Islet precursor cell (in vitro differentiated cells): ENCODE measurements at regions not wholly inside any gene's neighbourhood (a gene's known extent, or its start where the extent isn't known, plus 50 kb on each side); places are given as distances from the start of the nearest gene placed in this dataset.
A peak's percentile ranks its signal among the peaks of the same experiment; 100 is the strongest.
"Not testable (repeated sequence)": the region's sequence is repeated elsewhere in the genome, so short reads cannot be mapped to it uniquely, and the experiment has no call there.

Experiments
- DNase-seq: peaks from one replicate; pipeline ENCODE4 v3.0.0-alpha.2; 2018

GRCh38 chr12:126952096-126953007 lies 1314.6 kb upstream of the TMEM132C start:
- peak; percentile 76 for DNase-seq

DNA sequence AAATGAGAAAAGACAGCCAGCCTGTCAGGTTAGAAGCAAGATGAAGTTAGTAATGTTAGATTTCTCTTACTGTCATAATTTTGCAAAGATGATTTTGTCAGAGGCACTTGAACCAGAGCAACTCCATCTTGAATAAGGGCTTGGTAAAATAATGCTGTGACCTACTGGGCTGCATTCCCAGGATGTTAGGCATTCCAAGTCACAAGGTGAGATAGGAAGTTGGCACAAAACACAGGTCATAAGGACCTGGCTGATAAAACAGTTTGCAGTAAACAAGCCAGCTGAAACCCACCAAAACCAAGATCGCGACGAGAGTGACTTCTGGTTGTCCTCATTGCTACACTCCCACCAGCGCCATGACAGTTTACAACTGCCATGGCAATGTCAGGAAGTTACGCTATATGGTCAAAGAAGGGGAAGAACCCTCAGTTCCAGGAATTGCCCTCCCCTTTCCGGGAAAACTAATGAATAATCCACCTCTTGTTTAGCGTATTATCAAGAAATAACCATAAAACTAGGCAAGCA lies 1313.5 kb upstream of the TMEM132C start:
- DNase-seq, result no peak

- no peak for DNase-seq
Observed at GRCh38 chr12:126960221-126960620, 1306.7 kb upstream of the TMEM132C start.

GRCh38 chr12:126960709-126961108 lies 1306.3 kb upstream of the TMEM132C start:
- no peak for DNase-seq

DNA sequence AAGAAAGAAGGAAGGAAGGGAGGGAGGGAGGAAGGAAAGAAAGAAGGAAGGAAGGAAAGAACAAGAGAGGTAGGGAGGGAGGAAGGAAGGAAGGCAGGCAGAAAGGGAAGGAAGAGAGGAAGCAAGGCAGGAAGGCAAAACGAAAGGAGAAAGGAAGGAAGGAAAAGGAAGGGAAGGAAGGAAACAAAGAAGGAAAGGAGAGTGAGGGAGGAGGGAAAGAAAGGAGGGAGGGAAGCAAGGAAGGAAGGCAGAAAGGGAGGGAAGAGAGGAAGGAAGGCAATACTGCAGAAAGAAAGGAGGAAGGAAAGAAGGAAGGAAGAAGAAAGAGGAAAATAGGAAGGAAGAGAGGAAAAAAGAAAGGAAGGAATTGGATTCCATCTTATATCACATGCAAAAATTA lies 1303.1 kb upstream of the TMEM132C start:
- no peak for DNase-seq

- DNase-seq, result no peak
Observed at GRCh38 chr12:126966498-126966897, 1300.5 kb upstream of the TMEM132C start.

DNA sequence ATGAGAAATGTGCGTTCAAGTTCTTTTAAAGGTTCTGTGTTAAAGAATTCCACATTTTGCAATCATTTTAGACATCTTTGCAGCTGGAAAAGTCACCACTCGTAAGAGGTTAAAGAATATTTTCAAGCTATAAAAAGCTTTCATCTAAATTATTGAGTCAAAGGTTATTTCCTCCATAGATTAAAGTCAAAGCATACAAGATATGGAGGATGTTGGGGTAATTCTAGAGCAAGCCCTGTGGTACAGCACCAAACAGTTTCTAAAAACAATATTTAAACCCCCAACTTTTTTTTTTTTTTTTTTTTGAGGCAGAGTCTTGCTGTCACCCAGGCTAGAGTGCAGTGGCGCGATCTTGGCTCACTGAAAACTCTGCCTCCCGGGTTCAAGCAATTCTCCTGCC lies 1299.8 kb upstream of the TMEM132C start:
- DNase-seq, result no peak

DNA sequence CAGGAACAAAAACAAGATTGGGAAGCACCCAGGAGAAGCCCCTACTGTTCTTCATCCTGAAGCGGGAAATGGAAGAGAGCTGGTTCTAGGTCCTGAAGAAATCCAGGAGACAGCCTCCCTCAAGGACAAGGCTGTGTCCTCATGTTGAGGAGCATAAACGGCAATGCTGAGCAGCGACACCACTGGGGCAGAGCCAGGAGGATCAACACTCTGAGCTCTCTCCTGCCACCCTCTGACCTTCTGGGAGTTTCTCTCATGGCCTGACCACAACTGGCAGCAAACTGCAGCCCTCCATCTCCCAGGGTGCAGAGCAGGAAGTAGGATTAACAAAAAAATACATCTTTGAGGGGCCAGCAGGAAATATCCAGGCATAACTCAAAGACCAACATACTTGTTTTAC lies 1292.2 kb upstream of the TMEM132C start:
- peak; percentile 64 for DNase-seq

DNA sequence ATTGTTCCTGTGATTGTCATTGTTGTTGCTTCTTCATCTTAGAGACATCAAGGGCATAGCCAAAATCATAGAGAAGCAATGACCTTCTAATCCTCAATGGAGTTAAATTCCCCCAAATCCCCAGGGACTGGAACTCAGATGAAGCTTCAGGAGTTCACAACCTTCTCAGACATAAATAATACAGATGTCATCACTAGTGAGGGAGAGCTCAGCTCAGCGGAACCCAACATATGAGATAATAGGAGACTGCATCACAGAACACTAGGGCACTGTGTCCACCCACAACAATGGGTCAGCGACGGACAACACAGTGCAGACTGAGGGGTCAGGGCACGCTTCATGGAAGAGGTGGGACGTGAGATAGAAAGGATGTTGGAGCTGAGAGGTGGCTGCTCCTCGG lies 1290.4 kb upstream of the TMEM132C start:
- DNase-seq, result no peak

DNA sequence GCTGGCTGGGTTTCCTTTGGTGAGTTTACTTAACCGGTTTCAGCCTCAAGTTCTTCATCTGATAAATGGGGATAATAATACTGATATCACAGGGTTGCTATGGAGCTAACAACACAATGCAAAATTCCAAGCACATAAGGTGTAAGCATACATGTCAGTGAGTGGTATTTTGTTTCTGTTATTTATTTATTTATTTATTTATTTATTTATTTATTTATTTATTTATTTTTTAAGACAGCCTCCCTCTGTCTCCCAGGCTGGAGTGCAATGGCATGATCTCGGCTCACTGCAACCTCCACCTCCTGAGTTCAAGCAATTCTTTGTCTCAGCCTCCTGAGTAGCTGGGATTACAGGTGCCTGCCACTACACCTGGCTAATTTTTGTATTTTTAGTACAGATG lies 1287.4 kb upstream of the TMEM132C start:
- DNase-seq, result not testable (repeated sequence)

DNA sequence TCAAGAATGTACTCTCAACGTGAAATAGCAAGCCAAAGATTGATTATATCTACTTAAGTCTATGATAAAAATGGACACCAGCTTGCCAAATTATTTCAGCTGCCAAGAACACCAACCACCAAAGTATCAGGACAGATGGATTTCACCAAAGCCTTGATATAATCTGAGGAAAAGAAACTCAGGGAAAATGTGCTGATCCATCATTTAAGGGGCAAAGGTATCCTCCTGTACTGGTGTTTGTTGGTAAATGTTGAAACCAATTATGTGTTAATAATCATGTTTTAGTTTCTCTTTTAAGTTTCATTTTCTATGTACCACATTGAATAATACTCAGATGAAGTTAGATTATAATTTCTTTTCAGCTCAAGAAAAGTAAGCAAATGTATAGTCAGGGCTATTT lies 1284.3 kb upstream of the TMEM132C start:
- DNase-seq, result no peak

DNA sequence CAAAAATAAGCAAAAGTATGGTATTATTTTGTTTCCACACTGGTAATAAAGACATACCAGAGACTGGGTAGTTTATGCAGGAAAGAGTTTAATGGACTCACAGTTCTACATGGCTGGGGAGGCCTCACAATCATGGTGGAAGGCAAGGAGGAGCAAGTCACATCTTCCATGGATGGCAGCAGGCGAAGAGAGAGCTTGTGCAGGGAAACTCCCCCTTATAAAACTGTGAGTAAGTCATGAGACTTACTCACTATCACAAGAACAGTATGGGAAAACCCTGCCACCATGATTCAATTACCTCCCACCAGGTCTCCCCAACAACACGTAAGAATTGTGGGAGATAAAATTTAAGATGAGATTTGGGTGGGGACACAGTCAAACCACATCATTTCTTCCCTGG lies 1283.2 kb upstream of the TMEM132C start:
- DNase-seq, result not testable (repeated sequence)

DNA sequence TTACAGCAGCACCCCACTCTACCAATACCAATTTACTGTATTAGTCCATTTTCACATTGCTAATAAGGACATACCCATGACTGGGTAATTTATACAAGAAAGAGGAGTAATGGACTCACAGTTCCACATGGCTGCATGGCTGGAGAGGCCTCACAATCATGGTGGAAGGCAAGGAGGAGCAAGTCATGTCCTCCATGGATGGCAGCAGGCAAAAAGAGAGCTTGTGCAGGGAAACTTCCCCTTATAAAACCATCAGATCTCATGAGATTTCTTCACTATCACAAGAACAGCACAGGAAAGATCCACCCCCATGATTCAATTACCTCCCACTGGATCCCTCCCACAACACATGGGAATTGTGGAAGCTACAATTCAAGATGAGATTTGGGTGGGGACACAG lies 1281.3 kb upstream of the TMEM132C start:
- not testable (repeated sequence) for DNase-seq

- no peak for DNase-seq
Observed at GRCh38 chr12:126989532-126989931, 1277.4 kb upstream of the TMEM132C start.

GRCh38 chr12:126993898-126994297 lies 1273.1 kb upstream of the TMEM132C start:
- no peak for DNase-seq

DNA sequence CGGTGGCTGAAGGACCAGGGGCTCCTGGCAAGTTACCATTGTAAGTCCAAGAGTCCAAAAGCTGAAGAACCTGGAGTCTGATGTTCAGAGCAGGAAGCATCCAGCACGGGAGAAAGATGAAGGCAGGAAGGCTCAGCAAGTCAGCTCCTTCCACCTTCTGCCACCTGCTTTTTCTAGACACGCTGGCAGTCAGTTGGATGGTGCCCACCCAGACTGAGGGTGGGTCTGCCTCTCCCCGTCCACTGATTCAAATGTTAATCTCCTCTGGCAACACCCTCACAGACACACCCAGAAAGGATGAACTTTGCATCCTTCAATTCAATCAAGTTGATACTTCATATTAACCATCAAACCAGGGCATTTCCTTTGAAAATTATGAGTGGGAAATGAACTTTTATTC lies 1272.4 kb upstream of the TMEM132C start:
- no peak for DNase-seq

DNA sequence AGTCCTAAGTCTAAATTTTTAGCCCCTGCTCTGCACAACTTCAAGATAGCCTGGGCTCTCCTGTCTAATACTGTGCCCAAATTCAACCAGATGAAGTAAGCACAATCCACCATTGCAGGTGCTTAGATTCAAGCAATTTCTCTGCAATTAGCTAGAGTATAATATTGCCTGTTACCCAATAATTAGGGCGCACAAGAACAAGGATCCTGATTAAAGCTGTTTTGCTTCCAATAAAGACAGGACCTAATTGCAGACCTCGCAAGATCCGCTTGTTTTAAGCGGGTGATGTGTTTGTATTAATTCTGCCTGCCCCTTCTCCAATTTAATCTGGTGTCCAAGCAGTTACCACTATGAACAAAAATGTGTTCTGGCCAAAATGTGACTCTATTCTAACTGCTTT lies 1268.9 kb upstream of the TMEM132C start:
- no peak for DNase-seq

- DNase-seq, result peak; percentile 81
Observed at GRCh38 chr12:126998747-126999285, 1268.2 kb upstream of the TMEM132C start.

DNA sequence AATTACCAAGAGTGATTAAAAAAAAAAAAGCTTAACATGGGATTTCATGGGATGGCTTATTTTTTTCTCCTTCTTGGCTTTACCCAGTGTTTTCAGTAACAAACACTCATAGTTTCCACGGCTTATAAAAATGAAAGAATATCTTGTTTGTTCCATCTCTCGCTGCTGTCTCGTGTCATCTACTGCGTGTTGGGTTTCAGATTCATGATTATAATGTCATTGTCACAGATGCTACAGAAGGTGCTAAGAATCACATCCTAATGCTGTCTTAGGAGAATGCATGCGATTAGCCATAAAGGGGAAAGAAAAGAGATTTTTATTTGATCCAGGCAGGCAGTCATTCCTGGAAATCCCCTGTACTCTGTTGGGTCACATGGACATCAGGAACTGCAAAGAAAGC lies 1267.6 kb upstream of the TMEM132C start:
- no peak for DNase-seq

GRCh38 chr12:127005406-127005805 lies 1261.6 kb upstream of the TMEM132C start:
- no peak for DNase-seq

DNA sequence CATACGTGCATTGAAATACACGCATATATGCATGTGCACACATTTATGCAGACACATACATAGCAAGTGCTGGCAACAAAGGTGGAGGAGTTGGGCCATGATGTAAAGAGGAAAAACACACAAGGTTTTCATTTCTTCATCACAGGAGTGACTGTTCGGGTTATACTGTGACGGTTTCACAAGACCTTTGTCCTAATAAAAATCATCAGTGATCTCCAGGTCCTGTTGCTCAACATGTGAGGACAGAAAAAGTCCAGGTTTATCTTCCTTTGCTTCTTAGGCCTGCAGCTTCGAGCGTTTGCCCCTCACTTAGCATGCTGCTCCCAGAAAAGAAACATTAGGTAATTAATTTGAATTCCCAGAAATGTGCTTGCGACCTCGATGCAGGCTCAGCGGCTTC lies 1260.0 kb upstream of the TMEM132C start:
- DNase-seq, result no peak

DNA sequence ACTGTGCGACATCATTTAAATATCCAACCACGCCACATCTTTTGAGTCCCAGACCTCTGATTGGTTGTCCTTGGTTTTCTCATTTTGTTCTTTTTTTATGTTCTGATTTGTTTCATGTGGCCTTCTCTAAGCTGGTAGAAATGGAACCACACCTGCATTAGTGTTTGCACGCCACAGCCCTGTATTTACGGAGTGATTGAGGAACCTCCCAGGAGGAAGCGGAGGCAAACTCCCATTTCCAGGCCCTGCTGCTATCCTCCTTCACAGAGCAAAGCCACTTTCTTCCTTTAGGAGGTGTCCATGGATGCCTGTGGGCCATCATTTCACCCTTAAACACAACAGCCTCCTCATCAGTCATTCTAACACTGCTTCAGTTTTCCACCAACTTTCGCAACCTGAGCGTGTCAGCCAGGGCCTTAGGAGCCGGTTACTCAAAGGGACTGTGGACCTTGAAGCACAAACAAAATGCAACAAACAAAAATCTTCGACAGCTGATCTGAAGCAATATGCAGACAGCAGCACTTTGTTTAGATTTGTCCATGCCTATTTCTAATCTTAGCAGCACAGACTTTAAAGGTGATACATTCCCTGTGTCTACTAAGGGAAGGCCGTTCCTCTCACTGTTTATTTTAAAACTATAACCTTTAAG lies 1258.1 kb upstream of the TMEM132C start:
- no peak for DNase-seq

DNA sequence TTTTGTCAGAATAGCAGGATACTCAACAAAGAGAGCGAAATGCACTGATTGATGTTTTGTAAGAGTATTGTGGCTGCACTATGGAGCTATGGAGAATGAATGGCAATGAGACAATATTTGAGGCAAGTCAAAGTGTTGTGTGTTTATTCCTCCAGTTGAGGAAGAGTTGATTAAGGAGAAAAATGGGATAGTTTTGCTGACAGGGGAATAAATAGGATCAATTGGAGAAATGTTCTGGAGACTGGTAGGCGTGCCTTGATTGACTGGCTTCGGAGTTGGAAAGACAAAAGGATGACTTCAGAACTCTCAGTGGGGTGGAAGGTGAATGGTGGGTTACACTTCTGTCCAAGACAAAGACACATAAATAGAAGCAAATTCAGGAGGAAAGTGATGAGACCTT lies 1254.9 kb upstream of the TMEM132C start:
- DNase-seq, result no peak

DNA sequence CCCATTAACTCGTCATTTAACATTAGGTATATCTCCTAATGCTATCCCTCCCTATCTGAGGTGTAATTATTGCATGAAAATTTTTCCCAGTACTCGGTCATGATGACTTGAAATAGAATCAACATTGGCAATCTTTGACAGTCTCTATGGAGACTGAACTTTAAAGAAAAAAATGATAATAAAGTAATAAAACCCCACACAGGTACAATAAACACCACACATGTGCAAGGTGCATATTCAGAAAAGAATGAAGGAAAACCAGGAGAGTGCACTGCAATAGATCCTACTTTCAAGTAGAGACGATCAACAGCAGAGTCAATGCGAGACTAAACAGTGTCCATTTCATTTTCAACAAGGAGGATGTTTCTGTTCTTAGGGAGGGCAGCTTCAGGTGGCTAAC lies 1253.8 kb upstream of the TMEM132C start:
- DNase-seq, result no peak
